Astrocyte of the cerebellum (primary cell): ENCODE measurements at regions not wholly inside any gene's neighbourhood (a gene's known extent, or its start where the extent isn't known, plus 50 kb on each side); places are given as distances from the start of the nearest gene placed in this dataset.

Experiments
- DNase-seq: peaks from one replicate; pipeline ENCODE4 v3.0.0-alpha.2; 2011; ENCODE audit warnings: low read depth
- H3K4me3 ChIP-seq: 2 replicates; pipeline ENCODE4 v1.5.1; 2011; ENCODE audit warnings: mild to moderate bottlenecking, low read depth, low read length, moderate library complexity
- in situ Hi-C: cut with HindIII; loops from 2 replicates; pipeline ENCODE4 v1.10.0; 2017; ENCODE audit warnings: low sequenced_read_pairs
- TF ChIP-seq, protein P1 (sequence below): IDR thresholded peaks from 2 replicates; pipeline ENCODE4 v1.5.1; 2012; ENCODE audit warnings: low read length, low read depth, moderate library complexity, mild to moderate bottlenecking; ENCODE audit errors: missing control alignments

DNA sequence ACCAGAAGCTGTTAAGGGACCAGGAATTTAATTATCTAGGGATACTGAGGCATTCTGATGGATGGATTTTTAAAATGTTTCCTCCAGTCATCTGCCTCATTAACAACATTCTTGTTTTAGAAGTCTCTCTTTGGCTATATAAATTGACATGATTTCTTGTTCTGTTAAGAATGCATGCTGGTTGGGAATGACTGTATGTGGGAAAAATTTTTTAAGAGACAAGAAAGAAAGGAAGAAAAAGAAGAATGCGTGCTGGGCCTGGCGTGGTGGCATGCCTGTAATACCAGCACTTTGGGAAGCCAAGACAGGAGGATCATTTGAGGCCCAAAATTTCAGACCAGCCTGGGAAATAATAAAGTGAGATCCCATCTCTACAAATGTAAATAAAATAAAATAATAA, 203.6 kb downstream of the GJA1 start:
- TF ChIP-seq, protein P1, sequence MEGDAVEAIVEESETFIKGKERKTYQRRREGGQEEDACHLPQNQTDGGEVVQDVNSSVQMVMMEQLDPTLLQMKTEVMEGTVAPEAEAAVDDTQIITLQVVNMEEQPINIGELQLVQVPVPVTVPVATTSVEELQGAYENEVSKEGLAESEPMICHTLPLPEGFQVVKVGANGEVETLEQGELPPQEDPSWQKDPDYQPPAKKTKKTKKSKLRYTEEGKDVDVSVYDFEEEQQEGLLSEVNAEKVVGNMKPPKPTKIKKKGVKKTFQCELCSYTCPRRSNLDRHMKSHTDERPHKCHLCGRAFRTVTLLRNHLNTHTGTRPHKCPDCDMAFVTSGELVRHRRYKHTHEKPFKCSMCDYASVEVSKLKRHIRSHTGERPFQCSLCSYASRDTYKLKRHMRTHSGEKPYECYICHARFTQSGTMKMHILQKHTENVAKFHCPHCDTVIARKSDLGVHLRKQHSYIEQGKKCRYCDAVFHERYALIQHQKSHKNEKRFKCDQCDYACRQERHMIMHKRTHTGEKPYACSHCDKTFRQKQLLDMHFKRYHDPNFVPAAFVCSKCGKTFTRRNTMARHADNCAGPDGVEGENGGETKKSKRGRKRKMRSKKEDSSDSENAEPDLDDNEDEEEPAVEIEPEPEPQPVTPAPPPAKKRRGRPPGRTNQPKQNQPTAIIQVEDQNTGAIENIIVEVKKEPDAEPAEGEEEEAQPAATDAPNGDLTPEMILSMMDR, result no peak
- in situ Hi-C loops, result no loop called here
- H3K4me3 ChIP-seq, result no peak overlapping the region
- DNase-seq, result no peak

DNA sequence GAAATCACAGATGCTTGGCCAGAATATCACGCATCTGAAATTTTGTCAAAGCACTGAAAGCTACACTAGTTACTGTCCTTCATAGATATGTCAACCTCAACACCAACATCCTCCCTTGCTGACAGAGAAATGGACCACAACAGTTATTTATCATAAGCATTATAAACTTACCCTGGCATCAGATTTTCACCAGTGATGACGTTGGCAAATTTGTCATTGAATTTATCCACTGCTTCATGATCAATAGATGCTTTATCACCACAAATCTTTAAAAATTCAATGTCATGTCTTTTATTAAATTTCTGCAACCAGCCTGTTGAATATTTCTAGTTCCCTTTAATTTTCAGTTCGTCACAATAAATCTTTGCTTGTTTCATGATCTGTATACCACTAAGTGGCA, 205.7 kb downstream of the GJA1 start:
- DNase-seq, result no peak
- TF ChIP-seq, protein P1, result no peak
- in situ Hi-C loops, result no loop called here
- no peak overlapping the region for H3K4me3 ChIP-seq

DNA sequence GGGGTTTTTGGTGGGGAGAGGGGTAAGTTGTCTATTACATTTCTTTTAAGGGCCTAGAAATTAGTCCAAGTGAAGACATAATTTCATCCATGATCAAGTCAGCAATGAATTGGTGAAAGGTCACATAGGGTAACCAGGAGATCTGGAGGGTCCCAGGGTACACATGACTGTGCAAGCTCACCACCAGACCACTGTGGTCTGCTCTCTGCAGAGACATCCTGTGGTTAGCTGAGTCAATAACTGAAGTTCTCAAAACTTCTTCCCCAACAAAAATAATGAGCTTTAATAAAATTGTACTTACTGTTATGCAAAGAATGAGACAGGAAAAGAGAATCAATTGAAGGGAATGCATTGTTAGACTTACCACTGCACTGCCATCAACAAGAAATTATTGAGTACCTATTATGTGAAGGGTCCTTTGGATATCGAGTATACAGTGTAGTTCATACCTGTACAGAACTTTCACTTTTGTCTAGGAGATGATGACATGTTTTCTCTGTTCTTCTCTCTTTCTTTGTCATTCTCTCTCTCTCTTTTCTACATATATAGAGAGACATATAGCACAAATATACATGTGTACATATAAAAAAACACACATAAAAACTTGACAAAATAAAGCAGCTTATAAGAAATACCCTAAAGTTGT, 209.8 kb downstream of the GJA1 start:
- peak; percentile 42 for DNase-seq
- no peak overlapping the region for H3K4me3 ChIP-seq
- in situ Hi-C loops, result no loop called here
- TF ChIP-seq, protein P1, result no peak

DNA sequence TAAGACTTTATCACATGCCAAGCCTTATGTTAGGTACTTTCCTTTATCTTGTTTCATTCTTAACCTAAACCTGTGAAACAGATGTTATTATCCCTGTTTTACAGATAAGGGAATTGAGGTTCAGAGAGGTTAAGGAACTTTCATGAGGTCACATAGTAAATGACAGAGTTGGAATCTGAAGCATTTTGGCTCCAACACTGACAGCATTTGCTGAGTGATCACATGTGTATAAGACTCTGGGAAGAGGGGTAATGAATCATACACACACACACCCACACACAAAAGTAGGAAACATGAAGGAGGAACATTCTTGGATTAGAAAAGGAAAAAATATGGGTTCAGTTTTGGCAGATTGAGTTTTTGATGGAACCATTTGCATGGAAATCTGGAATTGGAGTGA, 212.5 kb downstream of the GJA1 start:
- TF ChIP-seq, protein P1, result no peak
- no peak overlapping the region for H3K4me3 ChIP-seq
- in situ Hi-C loops, result no loop called here
- DNase-seq, result no peak

DNA sequence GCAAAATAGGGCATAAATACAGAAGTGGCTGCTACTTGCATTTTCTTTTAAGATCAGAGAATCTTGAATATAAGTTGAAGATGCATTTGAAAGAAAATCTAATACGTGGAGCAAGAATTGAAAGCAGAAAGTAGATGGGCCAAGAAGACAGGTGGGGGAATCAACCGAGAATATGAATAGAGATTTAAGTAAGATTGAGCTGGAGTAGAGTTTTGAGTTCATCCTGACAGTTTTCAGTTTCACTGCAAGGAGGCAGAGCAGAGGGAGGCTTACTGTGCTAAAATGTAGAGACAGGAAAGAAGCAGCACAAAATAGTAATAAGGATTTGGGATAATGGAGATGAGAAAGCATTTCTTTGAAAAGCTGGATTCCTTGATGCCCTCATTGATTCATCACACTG, 214.5 kb downstream of the GJA1 start:
- TF ChIP-seq, protein P1, result no peak
- DNase-seq, result no peak
- H3K4me3 ChIP-seq, result no peak overlapping the region
- in situ Hi-C loops, result no loop called here

DNA sequence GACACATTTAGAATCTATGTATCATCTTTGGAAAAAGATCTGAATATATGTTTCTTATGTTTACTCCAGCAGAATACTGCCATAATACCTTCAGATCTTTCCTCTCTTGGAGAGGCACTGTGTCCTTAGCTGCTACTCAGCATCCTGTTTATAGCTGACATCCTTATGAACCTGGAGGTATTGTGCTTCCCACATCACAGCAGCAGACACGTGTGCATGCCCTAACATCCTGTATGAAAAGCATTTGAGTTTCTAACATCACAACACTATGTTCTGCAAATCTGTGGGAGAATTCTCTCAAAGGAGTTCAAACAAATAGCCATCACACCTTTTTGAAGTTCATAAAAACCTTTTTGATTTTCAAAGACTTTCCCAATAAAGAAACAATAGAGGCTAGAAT, 216.0 kb downstream of the GJA1 start:
- no peak overlapping the region for H3K4me3 ChIP-seq
- in situ Hi-C loops, result no loop called here
- TF ChIP-seq, protein P1, result no peak
- DNase-seq, result no peak
